Lower leg skin (tissue), 4 donors: ENCODE measurements at regions not wholly inside any gene's neighbourhood (a gene's known extent, or its start where the extent isn't known, plus 50 kb on each side); places are given as distances from the start of the nearest gene placed in this dataset.
A peak's percentile ranks its signal among the peaks of the same experiment; 100 is the strongest.

Source experiments
- DNase-seq, 2 donors: peaks; one replicate each; pipeline ENCODE4 v3.0.0-alpha.2; 2019; ENCODE audit warnings: low spot score in 2 of 2
- H3K4me3 ChIP-seq: fragments of 200-600 bp; sonication (generic); 2 replicates; pipeline ENCODE4 v1.5.1; 2017; ENCODE audit warnings: mild to moderate bottlenecking, low read depth; ENCODE audit not compliant: poor library complexity, severe bottlenecking
- CTCF ChIP-seq, 3 donors: fragments of 450-650 bp; IDR thresholded peaks; one replicate each; pipeline ENCODE4 v1.5.1; 2016; ENCODE audit warnings: antibody characterized with exemption in 3 of 3, mild to moderate bottlenecking in 3 of 3, moderate library complexity in 2 of 3
- POLR2A ChIP-seq, 2 donors: fragments of 450-650 bp; IDR thresholded peaks; one replicate each; pipeline ENCODE4 v1.6.1; 2016 to 2017; ENCODE audit warnings: antibody characterized with exemption in 2 of 2, mild to moderate bottlenecking in 1 of 2, moderate library complexity in 1 of 2
- WGBS, 2 donors: methylation state at CpG; one replicate each; pipeline ENCODE4 v1.1.5; 2018; 5-methylcytosine and 5-hydroxymethylcytosine counted together
- intact Hi-C: fragments of 100-400 bp; cut with DNase I; formaldehyde crosslinking; loops from one replicate; pipeline ENCODE4 v1.15.0; 2023; ENCODE audit warnings: low total_unique reads

DNA sequence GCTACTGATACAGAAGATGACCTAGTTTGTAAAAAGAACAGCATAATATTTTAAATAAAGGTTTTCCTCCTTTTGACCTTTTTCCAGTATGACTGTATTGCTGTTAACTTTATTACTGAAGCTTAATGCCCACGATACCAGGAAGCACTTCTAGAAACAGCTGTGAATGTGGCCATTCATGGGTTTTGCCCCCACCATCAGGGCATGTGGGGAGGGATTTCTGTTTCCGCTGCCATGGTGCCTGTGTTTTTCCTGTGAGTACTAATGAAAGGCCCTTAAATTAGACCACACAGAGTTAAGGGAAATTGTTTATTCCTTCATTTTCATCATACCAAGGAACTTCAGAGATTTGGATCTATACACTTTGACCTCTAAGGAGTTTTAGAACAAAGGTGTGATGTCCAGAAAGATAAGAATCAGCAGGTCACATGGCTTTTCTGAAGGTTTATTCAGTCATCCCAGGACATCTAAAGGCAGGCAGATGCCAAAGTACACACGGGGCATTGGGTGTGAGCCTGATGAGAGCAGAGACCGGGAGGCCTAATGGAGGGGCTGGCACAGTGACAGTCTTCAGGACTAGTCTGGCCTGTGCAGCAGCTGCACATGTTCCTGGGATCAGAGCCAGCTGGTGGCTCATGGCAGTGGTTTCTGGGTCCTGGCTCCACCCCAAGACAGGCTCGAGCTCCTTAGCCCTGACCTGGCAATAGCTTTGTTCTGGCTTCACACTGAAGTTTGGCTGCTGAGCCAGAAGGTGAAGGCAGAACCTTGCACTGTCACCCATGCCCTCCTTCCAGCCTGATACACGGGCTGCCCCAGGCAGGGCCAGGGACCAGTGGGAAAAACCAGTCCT, 190.9 kb downstream of the REEP3 start:
- peak; percentile 94 to 97 for DNase-seq
- no peak overlapping the region for H3K4me3 ChIP-seq
- TF ChIP-seq CTCF (IDR thresholded peaks at IDR 0.05) (no peak), POLR2A (IDR thresholded peaks at IDR 0.05) (no peak)
- intact Hi-C loops, result no loop called here
- WGBS, 2 donors, result 18 to 27% methylated on average over 6 of the region's 6 CpGs

GRCh38 chr10:63712717-63713115, 191.5 kb downstream of the REEP3 start:
- TF ChIP-seq CTCF (IDR thresholded peaks at IDR 0.05) (no peak), POLR2A (IDR thresholded peaks at IDR 0.05) (no peak)
- intact Hi-C loops, result no loop called here
- no peak for DNase-seq

DNA sequence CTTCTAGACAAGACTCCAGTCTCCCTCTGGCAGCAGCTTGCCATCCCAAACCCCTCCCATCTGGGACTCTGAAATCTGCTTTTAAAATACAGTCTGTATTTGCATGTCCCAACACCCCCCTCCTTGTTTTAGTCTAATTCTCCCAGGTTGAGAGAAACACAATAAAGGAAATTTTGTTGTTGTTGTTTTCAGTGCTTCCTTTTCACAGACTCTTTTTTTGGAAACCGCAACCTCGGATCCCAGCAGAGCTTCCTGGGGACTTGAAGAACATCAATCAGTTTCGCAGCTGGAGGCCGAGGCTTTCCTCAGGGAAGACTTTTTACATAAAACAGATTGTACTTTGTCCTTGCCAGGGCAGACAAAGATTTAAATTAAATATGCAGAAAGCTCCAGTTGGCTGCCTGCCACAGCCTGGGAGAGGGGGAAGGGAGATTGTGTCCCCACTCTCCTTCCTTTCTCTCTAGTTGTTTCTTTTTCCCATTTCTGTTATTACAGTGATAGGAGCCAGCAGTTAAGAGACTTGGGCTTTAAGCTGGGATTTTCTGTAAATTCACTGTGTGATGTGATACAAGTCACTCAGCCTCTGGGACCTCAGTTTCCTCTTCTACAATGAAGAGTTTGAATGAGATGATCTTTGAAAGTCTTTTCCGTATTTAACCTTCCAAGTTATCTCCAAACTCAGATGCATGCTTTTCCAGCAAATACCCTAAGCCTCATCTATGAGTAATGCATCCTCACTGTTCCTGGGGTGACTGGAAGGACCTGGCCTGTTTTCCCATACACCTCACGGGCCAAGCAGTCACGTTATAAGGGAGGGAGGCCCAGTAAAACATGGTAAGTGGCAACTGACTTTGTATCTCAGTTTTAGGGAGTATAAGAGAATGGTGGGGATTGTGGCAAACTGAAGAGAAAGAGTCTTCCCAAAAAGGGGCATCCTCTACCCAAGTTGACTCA, 192.3 kb downstream of the REEP3 start:
- peak in 1 of 2 donors; percentile 47 for DNase-seq
- 34 to 36% methylated on average over 7 of the region's 7 CpGs for WGBS, 2 donors
- no peak overlapping the region for H3K4me3 ChIP-seq
- TF ChIP-seq CTCF (IDR thresholded peaks at IDR 0.05), result no peak
- no peak for TF ChIP-seq POLR2A (IDR thresholded peaks at IDR 0.05)
- intact Hi-C loops, result no loop called here

More at GRCh38 chr10:63712717-63713115, 191.5 kb downstream of the REEP3 start:
- no peak overlapping the region for H3K4me3 ChIP-seq
- WGBS, 2 donors, result 21 to 38% methylated on average over 1 of the region's 1 CpG

GRCh38 chr10:63716016-63716580, 194.9 kb downstream of the REEP3 start:
- no peak for DNase-seq
- no peak for TF ChIP-seq CTCF (IDR thresholded peaks at IDR 0.05)
- H3K4me3 ChIP-seq, result no peak overlapping the region
- 79 to 81% methylated on average over 4 of the region's 4 CpGs for WGBS, 2 donors
- intact Hi-C loops, result no loop called here

GRCh38 chr10:63717027-63717715, 196.0 kb downstream of the REEP3 start:
- DNase-seq, result no peak
- intact Hi-C loops, result no loop called here
- TF ChIP-seq POLR2A (IDR thresholded peaks at IDR 0.05) (no peak), CTCF (IDR thresholded peaks at IDR 0.05) (no peak)
- 84% methylated on average over 11 of the region's 11 CpGs for WGBS, 2 donors
- no peak overlapping the region for H3K4me3 ChIP-seq
